SK-N-MC (cell line): ENCODE measurements at regions not wholly inside any gene's neighbourhood (a gene's known extent, or its start where the extent isn't known, plus 50 kb on each side); places are given as distances from the start of the nearest gene placed in this dataset.

Experiments
- EZH2 ChIP-seq: fragments of 200-600 bp; sonication (generic); IDR thresholded peaks from one replicate; pipeline ENCODE4 v1.6.1; 2017; ENCODE audit warnings: antibody characterized with exemption
- FOXP2 ChIP-seq: optimal IDR thresholded peaks from 2 replicates; pipeline ENCODE3; 2011; ENCODE audit warnings: mild to moderate bottlenecking, moderate library complexity; ENCODE audit not compliant: insufficient read depth; ENCODE audit errors: extremely low read length, control extremely low read depth
- POLR2AphosphoS5 ChIP-seq: IDR thresholded peaks from 2 replicates; pipeline ENCODE4 v1.6.1; 2012; ENCODE audit warnings: mild to moderate bottlenecking, low read depth, low read length, borderline replicate concordance

DNA sequence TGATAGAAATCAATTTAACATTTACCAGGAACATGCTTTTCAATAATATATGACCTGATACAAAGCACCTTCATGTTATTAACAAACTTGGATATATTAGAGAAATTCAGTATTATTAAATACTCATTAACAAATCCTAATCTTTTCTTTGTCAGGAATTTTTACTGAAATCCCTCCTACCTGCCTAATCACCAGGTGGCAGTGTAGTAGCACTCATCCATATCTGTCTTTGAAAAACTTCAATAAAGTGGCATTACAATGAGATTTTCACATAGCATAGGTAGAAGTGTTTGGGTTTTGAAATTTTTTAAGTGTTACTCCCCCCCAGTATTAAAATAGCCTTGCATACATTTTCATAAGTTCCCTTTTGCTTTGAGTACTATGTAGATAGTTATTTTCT lies 1246.6 kb upstream of the LRRN3 start:
- TF ChIP-seq EZH2 (no peak), POLR2AphosphoS5 (no peak), FOXP2 (no peak)
